ENCODE measurements at regions not wholly inside any gene's neighbourhood (a gene's known extent, or its start where the extent isn't known, plus 50 kb on each side); places are given as distances from the start of the nearest gene placed in this dataset.
"Not testable (repeated sequence)": the region's sequence is repeated elsewhere in the genome, so short reads cannot be mapped to it uniquely, and the experiment has no call there.

- H3K27ac ChIP-seq (ENCODE audit: low read length); intact Hi-C loops (cut with DNase I); DNase-seq; ATAC-seq; H3K27me3 ChIP-seq (ENCODE audit: control insufficient read depth, insufficient read depth); H3K4me3 ChIP-seq (ENCODE audit: low read length); H3K9me3 ChIP-seq (ENCODE audit: control insufficient read depth, low read length); H3K4me1 ChIP-seq (ENCODE audit: control insufficient read depth, insufficient read depth, low read length): not testable (repeated sequence)
- 97% methylated on average over 17 of the region's 17 CpGs for WGBS
Measured at GRCh38 chr7:152539190-152539495, 103.3 kb upstream of the KMT2C start.

- H3K9me3 ChIP-seq (ENCODE audit: control insufficient read depth, low read length); intact Hi-C loops (cut with DNase I); DNase-seq; ATAC-seq; H3K27me3 ChIP-seq (ENCODE audit: control insufficient read depth, insufficient read depth); H3K4me1 ChIP-seq (ENCODE audit: control insufficient read depth, insufficient read depth, low read length); H3K27ac ChIP-seq (ENCODE audit: low read length); H3K4me3 ChIP-seq (ENCODE audit: low read length): not testable (repeated sequence)
- 90% methylated on average over 46 of the region's 46 CpGs for WGBS
Measured at GRCh38 chr7:152538346-152539189, 102.8 kb upstream of the KMT2C start.

DNA sequence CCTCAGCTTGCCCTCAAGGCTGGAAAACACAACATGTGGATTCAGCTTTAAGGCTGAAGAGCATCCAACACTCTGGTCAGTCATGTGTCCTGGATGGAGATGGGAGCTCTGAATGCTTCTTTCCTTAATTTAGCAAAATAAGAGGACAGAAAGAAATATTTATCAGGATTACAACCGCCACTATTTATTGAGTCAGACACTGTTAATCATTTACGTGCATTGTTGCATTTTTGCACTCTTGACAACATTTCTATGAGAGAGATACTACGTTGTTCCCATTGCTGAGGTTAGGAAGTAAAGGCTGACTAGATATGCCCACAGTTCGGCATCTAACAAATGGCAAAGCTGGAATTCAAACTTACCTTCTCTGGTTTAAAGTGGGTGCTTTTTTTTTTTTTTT, 101.8 kb upstream of the KMT2C start:
- DNase-seq = no peak
- intact Hi-C loops (cut with DNase I) = no loop called here
- H3K27ac ChIP-seq (ENCODE audit: low read length) = no peak overlapping the region
- H3K9me3 ChIP-seq (ENCODE audit: control insufficient read depth, low read length) = no peaks in the 10 kb centered on the region
- no peaks in the 10 kb centered on the region for H3K27me3 ChIP-seq (ENCODE audit: control insufficient read depth, insufficient read depth)
- H3K4me3 ChIP-seq (ENCODE audit: low read length) = no peak overlapping the region
- 66% methylated on average over 4 of the region's 4 CpGs for WGBS
- no peaks in the 10 kb centered on the region for H3K4me1 ChIP-seq (ENCODE audit: control insufficient read depth, insufficient read depth, low read length)
- no peak for ATAC-seq

GRCh38 chr7:152528612-152529011, 92.8 kb upstream of the KMT2C start:
- DNase-seq = no peak

DNA sequence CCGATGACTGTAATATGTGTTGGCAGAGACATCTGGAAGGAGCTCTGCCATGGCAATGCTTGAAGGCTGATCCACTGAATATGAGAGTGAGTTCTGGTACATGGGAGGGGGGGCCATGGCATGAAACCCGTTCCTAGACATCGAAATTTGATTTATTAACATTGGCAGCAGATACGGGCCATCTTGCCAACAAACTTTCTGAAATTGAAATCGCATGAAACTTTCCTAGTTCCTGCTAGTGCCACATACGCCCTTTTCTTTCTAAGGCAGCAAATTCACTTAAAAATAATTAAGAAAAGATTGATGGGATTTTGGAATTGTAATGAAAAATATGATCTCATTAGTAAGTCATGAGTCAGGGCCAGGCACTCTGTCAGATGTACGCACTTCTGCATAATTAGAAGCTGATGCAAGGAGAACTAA, 91.8 kb upstream of the KMT2C start:
- 52% methylated on average over 7 of the region's 7 CpGs for WGBS
- peak in 1 of 3 donors; percentile 9 for DNase-seq
- intact Hi-C loops (cut with DNase I) = no loop called here
- Histone ChIP-seq H3K27ac (ENCODE audit: low read length) (no peak overlapping the region), H3K27me3 (ENCODE audit: control insufficient read depth, insufficient read depth) (no peaks in the 10 kb centered on the region), H3K4me3 (ENCODE audit: low read length) (no peak overlapping the region), H3K4me1 (ENCODE audit: control insufficient read depth, insufficient read depth, low read length) (peaks cover 3% of the 10 kb centered on the region), H3K9me3 (ENCODE audit: control insufficient read depth, low read length) (no peaks in the 10 kb centered on the region)
- ATAC-seq = no peak

More at GRCh38 chr7:152528612-152529011, 92.8 kb upstream of the KMT2C start:
- no peak overlapping the region for H3K27ac ChIP-seq (ENCODE audit: low read length)
- H3K9me3 ChIP-seq (ENCODE audit: control insufficient read depth, low read length) = no peaks in the 10 kb centered on the region
- no peaks in the 10 kb centered on the region for H3K4me1 ChIP-seq (ENCODE audit: control insufficient read depth, insufficient read depth, low read length)
- intact Hi-C loops (cut with DNase I) = no loop called here
- H3K4me3 ChIP-seq (ENCODE audit: low read length) = no peak overlapping the region
- ATAC-seq = no peak
- no peaks in the 10 kb centered on the region for H3K27me3 ChIP-seq (ENCODE audit: control insufficient read depth, insufficient read depth)
- WGBS = 61% methylated on average over 6 of the region's 6 CpGs

- WGBS = 81% methylated on average over 14 of the region's 14 CpGs
Measured at GRCh38 chr7:152523916-152524315, 88.1 kb upstream of the KMT2C start.

GRCh38 chr7:152522571-152523067, 86.8 kb upstream of the KMT2C start:
- no peaks in the 10 kb centered on the region for H3K27me3 ChIP-seq (ENCODE audit: control insufficient read depth, insufficient read depth)
- H3K4me3 ChIP-seq (ENCODE audit: low read length) = peak overlapping the region; percentile 41
- H3K4me1 ChIP-seq (ENCODE audit: control insufficient read depth, insufficient read depth, low read length) = peaks cover 7% of the 10 kb centered on the region
- ATAC-seq = peak; percentile 41 to 51
- 3% methylated on average over 10 of the region's 10 CpGs for WGBS
- H3K27ac ChIP-seq (ENCODE audit: low read length) = no peak overlapping the region
- DNase-seq = peak; percentile 13 to 60 (median 52)
- intact Hi-C loops (cut with DNase I) = no loop called here
- no peaks in the 10 kb centered on the region for H3K9me3 ChIP-seq (ENCODE audit: control insufficient read depth, low read length)

More at GRCh38 chr7:152523916-152524315, 88.1 kb upstream of the KMT2C start:
- Histone ChIP-seq H3K27ac (ENCODE audit: low read length) (no peak overlapping the region), H3K4me3 (ENCODE audit: low read length) (no peak overlapping the region), H3K9me3 (ENCODE audit: control insufficient read depth, low read length) (no peaks in the 10 kb centered on the region), H3K4me1 (ENCODE audit: control insufficient read depth, insufficient read depth, low read length) (peaks cover 7% of the 10 kb centered on the region), H3K27me3 (ENCODE audit: control insufficient read depth, insufficient read depth) (no peaks in the 10 kb centered on the region)
- DNase-seq (peak in 1 of 3 donors; percentile 16), ATAC-seq (no peak)
- intact Hi-C loops (cut with DNase I) = no loop called here

DNA sequence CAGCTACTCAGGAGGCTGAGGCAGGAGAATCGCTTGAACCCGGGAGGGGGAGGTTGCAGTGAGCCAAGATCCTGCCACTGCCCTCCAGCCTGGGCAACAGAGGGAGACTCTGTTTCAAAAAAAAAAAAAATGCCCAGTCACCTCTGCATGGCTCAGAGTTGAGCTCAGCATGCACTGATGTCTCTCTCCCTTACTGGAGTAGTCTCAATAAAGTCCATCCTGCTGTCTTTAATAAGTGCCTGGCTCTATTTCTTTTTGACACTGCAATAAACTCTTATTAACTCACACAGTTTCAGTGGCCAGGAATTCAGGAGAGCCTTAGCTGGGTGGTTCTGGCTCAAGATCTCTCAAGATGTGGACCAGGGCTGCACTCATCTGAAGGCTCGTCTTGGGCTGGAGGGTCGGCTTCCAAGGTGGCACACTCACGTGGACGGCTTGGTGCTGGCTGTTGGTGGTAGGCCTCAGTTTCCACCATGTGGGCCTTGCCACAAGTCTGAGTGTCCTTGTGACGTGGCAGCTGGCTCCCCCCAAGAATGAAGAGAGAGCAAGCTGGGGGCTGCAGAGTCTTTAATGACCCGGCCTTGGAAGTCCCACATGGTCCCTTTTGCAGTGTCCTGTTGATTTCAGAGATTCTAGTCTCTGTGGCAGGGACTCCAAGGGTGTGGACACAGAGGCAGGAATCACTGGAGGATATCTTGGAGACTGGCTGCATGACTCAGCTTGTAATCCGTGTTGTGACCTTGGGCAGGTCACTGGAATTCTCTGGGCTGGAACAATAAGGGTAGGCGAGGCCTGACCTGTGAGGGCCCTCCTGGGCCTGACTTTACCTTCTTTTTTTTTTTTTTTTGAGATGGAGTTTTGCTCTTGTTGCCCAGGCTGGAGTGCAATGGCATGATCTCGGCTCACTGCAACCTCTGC, 85.9 kb upstream of the KMT2C start:
- no peak overlapping the region for H3K4me3 ChIP-seq (ENCODE audit: low read length)

DNA sequence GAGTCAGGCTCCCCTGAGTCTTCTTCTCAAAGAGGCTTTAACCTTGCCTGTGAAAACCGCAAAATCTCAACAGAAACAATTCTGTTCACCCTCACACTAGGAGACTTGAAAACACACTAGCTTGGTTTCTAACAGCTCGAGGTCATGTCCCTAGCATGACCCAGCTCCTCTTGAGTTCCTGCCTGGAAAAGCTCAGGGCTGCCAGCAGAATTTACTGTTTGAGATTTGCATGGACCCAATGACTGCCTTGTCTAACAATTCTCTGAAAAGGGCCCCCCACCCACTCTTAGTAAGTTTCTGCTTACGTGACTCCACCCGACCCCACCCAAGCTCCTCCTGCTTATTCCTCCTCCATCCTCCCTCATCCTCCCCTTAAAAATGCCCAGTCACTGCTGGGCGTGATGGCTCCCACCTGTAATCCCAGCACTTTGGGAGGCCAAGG, 85.1 kb upstream of the KMT2C start:
- no peak for DNase-seq
- Histone ChIP-seq H3K4me1 (ENCODE audit: control insufficient read depth, insufficient read depth, low read length) (peaks cover 7% of the 10 kb centered on the region), H3K9me3 (ENCODE audit: control insufficient read depth, low read length) (no peaks in the 10 kb centered on the region), H3K4me3 (ENCODE audit: low read length) (no peak overlapping the region), H3K27me3 (ENCODE audit: control insufficient read depth, insufficient read depth) (no peaks in the 10 kb centered on the region), H3K27ac (ENCODE audit: low read length) (no peak overlapping the region)
- intact Hi-C loops (cut with DNase I) = no loop called here
- peak in 1 of 2 donors; percentile 64 for ATAC-seq
- WGBS = 63% methylated on average over 5 of the region's 5 CpGs

More for the DNA sequence above, 85.9 kb upstream of the KMT2C start:
- Histone ChIP-seq H3K4me1 (ENCODE audit: control insufficient read depth, insufficient read depth, low read length) (peaks cover 7% of the 10 kb centered on the region), H3K9me3 (ENCODE audit: control insufficient read depth, low read length) (no peaks in the 10 kb centered on the region), H3K27ac (ENCODE audit: low read length) (no peak overlapping the region), H3K27me3 (ENCODE audit: control insufficient read depth, insufficient read depth) (no peaks in the 10 kb centered on the region)
- ATAC-seq = peak; percentile 41 to 83
- no peak for DNase-seq
- intact Hi-C loops (cut with DNase I) = no loop called here
- 61% methylated on average over 11 of the region's 11 CpGs for WGBS

GRCh38 chr7:152519290-152519689, 83.5 kb upstream of the KMT2C start:
- Histone ChIP-seq H3K9me3 (ENCODE audit: control insufficient read depth, low read length) (no peaks in the 10 kb centered on the region), H3K4me1 (ENCODE audit: control insufficient read depth, insufficient read depth, low read length) (peaks cover 7% of the 10 kb centered on the region), H3K27me3 (ENCODE audit: control insufficient read depth, insufficient read depth) (no peaks in the 10 kb centered on the region), H3K4me3 (ENCODE audit: low read length) (no peak overlapping the region), H3K27ac (ENCODE audit: low read length) (no peak overlapping the region)
- intact Hi-C loops (cut with DNase I) = no loop called here
- no peak for ATAC-seq
- no peak for DNase-seq
- 64% methylated on average over 4 of the region's 4 CpGs for WGBS

DNA sequence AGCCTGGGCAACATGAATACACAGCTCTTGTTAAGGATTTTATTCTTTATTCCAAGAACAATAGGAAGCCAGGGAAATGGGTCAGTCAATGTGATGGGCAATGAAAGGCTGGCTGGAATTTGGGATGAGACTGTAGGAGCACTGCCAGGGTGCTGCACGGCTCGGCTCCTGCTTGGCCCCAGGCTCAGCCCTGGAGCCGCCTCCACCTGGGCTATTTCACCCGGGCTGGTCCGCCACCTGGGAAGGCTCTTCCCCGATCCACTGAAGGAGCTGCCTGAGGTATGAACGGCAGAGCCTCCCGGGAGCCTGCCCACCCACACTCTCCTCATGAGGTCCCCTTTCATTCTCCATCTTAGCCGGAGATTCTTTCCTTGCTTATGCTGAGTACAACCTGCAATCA, 80.4 kb upstream of the KMT2C start:
- Histone ChIP-seq H3K27me3 (ENCODE audit: control insufficient read depth, insufficient read depth) (no peaks in the 10 kb centered on the region), H3K9me3 (ENCODE audit: control insufficient read depth, low read length) (no peaks in the 10 kb centered on the region), H3K4me3 (ENCODE audit: low read length) (no peak overlapping the region), H3K27ac (ENCODE audit: low read length) (no peak overlapping the region), H3K4me1 (ENCODE audit: control insufficient read depth, insufficient read depth, low read length) (no peaks in the 10 kb centered on the region)
- ATAC-seq (no peak), DNase-seq (no peak)
- 94% methylated on average over 9 of the region's 9 CpGs for WGBS
- intact Hi-C loops (cut with DNase I) = no loop called here
